ENCODE measurements at regions not wholly inside any gene's neighbourhood (a gene's known extent, or its start where the extent isn't known, plus 50 kb on each side); places are given as distances from the start of the nearest gene placed in this dataset.

DNA sequence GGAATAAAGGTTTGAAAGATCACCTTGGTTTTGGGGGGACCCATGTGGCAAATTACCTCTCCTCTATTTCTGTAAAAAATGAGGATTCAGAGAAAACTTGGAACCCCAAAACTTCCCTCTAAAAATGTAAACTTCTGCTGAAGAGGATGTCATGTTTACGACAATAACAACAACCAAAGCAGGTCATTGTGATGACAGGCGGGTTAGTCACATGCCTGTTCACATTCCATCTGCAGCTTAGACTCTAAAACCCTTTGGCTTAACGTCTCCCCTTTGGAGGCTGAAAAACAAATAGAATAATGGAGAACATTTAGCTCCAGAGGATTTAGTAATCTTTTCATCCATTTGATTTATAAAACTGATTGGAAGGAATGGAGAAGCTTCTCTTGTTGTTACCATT lies 75.0 kb upstream of the FAM9C start:
- TF ChIP-seq, protein P1, sequence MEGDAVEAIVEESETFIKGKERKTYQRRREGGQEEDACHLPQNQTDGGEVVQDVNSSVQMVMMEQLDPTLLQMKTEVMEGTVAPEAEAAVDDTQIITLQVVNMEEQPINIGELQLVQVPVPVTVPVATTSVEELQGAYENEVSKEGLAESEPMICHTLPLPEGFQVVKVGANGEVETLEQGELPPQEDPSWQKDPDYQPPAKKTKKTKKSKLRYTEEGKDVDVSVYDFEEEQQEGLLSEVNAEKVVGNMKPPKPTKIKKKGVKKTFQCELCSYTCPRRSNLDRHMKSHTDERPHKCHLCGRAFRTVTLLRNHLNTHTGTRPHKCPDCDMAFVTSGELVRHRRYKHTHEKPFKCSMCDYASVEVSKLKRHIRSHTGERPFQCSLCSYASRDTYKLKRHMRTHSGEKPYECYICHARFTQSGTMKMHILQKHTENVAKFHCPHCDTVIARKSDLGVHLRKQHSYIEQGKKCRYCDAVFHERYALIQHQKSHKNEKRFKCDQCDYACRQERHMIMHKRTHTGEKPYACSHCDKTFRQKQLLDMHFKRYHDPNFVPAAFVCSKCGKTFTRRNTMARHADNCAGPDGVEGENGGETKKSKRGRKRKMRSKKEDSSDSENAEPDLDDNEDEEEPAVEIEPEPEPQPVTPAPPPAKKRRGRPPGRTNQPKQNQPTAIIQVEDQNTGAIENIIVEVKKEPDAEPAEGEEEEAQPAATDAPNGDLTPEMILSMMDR (IDR thresholded peaks at IDR 0.05), result no peak
- no peak for TF ChIP-seq EP300 (IDR thresholded peaks at IDR 0.05)
- no peak for TF ChIP-seq POLR2A (IDR thresholded peaks at IDR 0.05; ENCODE audit: low read depth)
